ENCODE measurements at regions not wholly inside any gene's neighbourhood (a gene's known extent, or its start where the extent isn't known, plus 50 kb on each side); places are given as distances from the start of the nearest gene placed in this dataset.
"Not testable (repeated sequence)": the region's sequence is repeated elsewhere in the genome, so short reads cannot be mapped to it uniquely, and the experiment has no call there.

GRCh38 chr5:128684961-128685360 is 146.9 kb upstream of the FBN2 start:
- 65% methylated on average over 1 of the region's 1 CpG for WGBS
- no peak for DNase-seq
- Histone ChIP-seq H3K27ac (ENCODE audit: low read length) (no peak overlapping the region), H3K4me1 (ENCODE audit: control insufficient read depth, insufficient read depth, low read length) (no peaks in the 10 kb centered on the region), H3K9me3 (ENCODE audit: control insufficient read depth, low read length) (no peaks in the 10 kb centered on the region), H3K4me3 (ENCODE audit: low read length) (no peak overlapping the region), H3K27me3 (ENCODE audit: control insufficient read depth, insufficient read depth) (no peaks in the 10 kb centered on the region)
- no peak for ATAC-seq
- intact Hi-C loops (cut with DNase I): no loop called here

- no peaks in the 10 kb centered on the region for H3K27me3 ChIP-seq (ENCODE audit: control insufficient read depth, insufficient read depth)
- intact Hi-C loops (cut with DNase I): no loop called here
- no peaks in the 10 kb centered on the region for H3K9me3 ChIP-seq (ENCODE audit: control insufficient read depth, low read length)
- ATAC-seq: no peak
- H3K4me1 ChIP-seq (ENCODE audit: control insufficient read depth, insufficient read depth, low read length): no peaks in the 10 kb centered on the region
- no peak overlapping the region for H3K4me3 ChIP-seq (ENCODE audit: low read length)
- no peak for DNase-seq
- H3K27ac ChIP-seq (ENCODE audit: low read length): no peak overlapping the region
- 86% methylated on average over 2 of the region's 2 CpGs for WGBS
Measured at GRCh38 chr5:128687930-128688329, 149.9 kb upstream of the FBN2 start.

GRCh38 chr5:128693764-128694163 is 155.7 kb upstream of the FBN2 start:
- H3K4me3 ChIP-seq (ENCODE audit: low read length): no peak overlapping the region
- ATAC-seq (no peak), DNase-seq (no peak)
- 80% methylated on average over 3 of the region's 3 CpGs for WGBS
- no peaks in the 10 kb centered on the region for H3K4me1 ChIP-seq (ENCODE audit: control insufficient read depth, insufficient read depth, low read length)
- H3K27ac ChIP-seq (ENCODE audit: low read length): no peak overlapping the region
- intact Hi-C loops (cut with DNase I): no loop called here
- no peaks in the 10 kb centered on the region for H3K9me3 ChIP-seq (ENCODE audit: control insufficient read depth, low read length)
- no peaks in the 10 kb centered on the region for H3K27me3 ChIP-seq (ENCODE audit: control insufficient read depth, insufficient read depth)

GRCh38 chr5:128695791-128696530 is 157.9 kb upstream of the FBN2 start:
- intact Hi-C loops (cut with DNase I): no loop called here
- DNase-seq (no peak), ATAC-seq (no peak)
- Histone ChIP-seq H3K27me3 (ENCODE audit: control insufficient read depth, insufficient read depth) (no peaks in the 10 kb centered on the region), H3K4me1 (ENCODE audit: control insufficient read depth, insufficient read depth, low read length) (no peaks in the 10 kb centered on the region), H3K4me3 (ENCODE audit: low read length) (no peak overlapping the region), H3K27ac (ENCODE audit: low read length) (no peak overlapping the region), H3K9me3 (ENCODE audit: control insufficient read depth, low read length) (no peaks in the 10 kb centered on the region)
- 95% methylated on average over 1 of the region's 1 CpG for WGBS

GRCh38 chr5:128701301-128701700 is 163.3 kb upstream of the FBN2 start:
- ATAC-seq: no peak
- intact Hi-C loops (cut with DNase I): no loop called here
- Histone ChIP-seq H3K27ac (ENCODE audit: low read length) (no peak overlapping the region), H3K27me3 (ENCODE audit: control insufficient read depth, insufficient read depth) (no peaks in the 10 kb centered on the region), H3K9me3 (ENCODE audit: control insufficient read depth, low read length) (no peaks in the 10 kb centered on the region), H3K4me1 (ENCODE audit: control insufficient read depth, insufficient read depth, low read length) (no peaks in the 10 kb centered on the region), H3K4me3 (ENCODE audit: low read length) (no peak overlapping the region)
- DNase-seq: no peak

GRCh38 chr5:128703322-128703721 is 165.3 kb upstream of the FBN2 start:
- intact Hi-C loops (cut with DNase I): no loop called here
- DNase-seq (no peak), ATAC-seq (no peak)
- Histone ChIP-seq H3K27me3 (ENCODE audit: control insufficient read depth, insufficient read depth) (no peaks in the 10 kb centered on the region), H3K27ac (ENCODE audit: low read length) (no peak overlapping the region), H3K4me3 (ENCODE audit: low read length) (no peak overlapping the region), H3K9me3 (ENCODE audit: control insufficient read depth, low read length) (no peaks in the 10 kb centered on the region), H3K4me1 (ENCODE audit: control insufficient read depth, insufficient read depth, low read length) (no peaks in the 10 kb centered on the region)
- WGBS: 100% methylated on average over 1 of the region's 1 CpG

GRCh38 chr5:128706269-128706668 is 168.2 kb upstream of the FBN2 start:
- H3K4me1 ChIP-seq (ENCODE audit: control insufficient read depth, insufficient read depth, low read length): no peaks in the 10 kb centered on the region
- H3K27me3 ChIP-seq (ENCODE audit: control insufficient read depth, insufficient read depth): no peaks in the 10 kb centered on the region
- no peak for DNase-seq
- no peak for ATAC-seq
- intact Hi-C loops (cut with DNase I): no loop called here
- 90% methylated on average over 1 of the region's 1 CpG for WGBS
- H3K4me3 ChIP-seq (ENCODE audit: low read length): no peak overlapping the region
- H3K27ac ChIP-seq (ENCODE audit: low read length): no peak overlapping the region
- no peaks in the 10 kb centered on the region for H3K9me3 ChIP-seq (ENCODE audit: control insufficient read depth, low read length)

- Histone ChIP-seq H3K4me1 (ENCODE audit: control insufficient read depth, insufficient read depth, low read length) (no peaks in the 10 kb centered on the region), H3K4me3 (ENCODE audit: low read length) (no peak overlapping the region), H3K9me3 (ENCODE audit: control insufficient read depth, low read length) (no peaks in the 10 kb centered on the region), H3K27me3 (ENCODE audit: control insufficient read depth, insufficient read depth) (no peaks in the 10 kb centered on the region), H3K27ac (ENCODE audit: low read length) (no peak overlapping the region)
- ATAC-seq (no peak), DNase-seq (no peak)
- intact Hi-C loops (cut with DNase I): no loop called here
- 89% methylated on average over 1 of the region's 1 CpG for whole genome bisulfite sequencing
Measured at GRCh38 chr5:128708841-128709240, 170.8 kb upstream of the FBN2 start.

GRCh38 chr5:128711216-128711615 is 173.2 kb upstream of the FBN2 start:
- no peaks in the 10 kb centered on the region for H3K27me3 ChIP-seq (ENCODE audit: control insufficient read depth, insufficient read depth)
- 89% methylated on average over 2 of the region's 2 CpGs for WGBS
- no peaks in the 10 kb centered on the region for H3K9me3 ChIP-seq (ENCODE audit: control insufficient read depth, low read length)
- H3K27ac ChIP-seq (ENCODE audit: low read length): no peak overlapping the region
- no peak for DNase-seq
- H3K4me1 ChIP-seq (ENCODE audit: control insufficient read depth, insufficient read depth, low read length): no peaks in the 10 kb centered on the region
- intact Hi-C loops (cut with DNase I): no loop called here
- H3K4me3 ChIP-seq (ENCODE audit: low read length): no peak overlapping the region
- ATAC-seq: no peak

- intact Hi-C loops (cut with DNase I): no loop called here
- ATAC-seq (no peak), DNase-seq (no peak)
- Histone ChIP-seq H3K4me3 (ENCODE audit: low read length) (no peak overlapping the region), H3K27me3 (ENCODE audit: control insufficient read depth, insufficient read depth) (no peaks in the 10 kb centered on the region), H3K9me3 (ENCODE audit: control insufficient read depth, low read length) (no peaks in the 10 kb centered on the region), H3K4me1 (ENCODE audit: control insufficient read depth, insufficient read depth, low read length) (no peaks in the 10 kb centered on the region), H3K27ac (ENCODE audit: low read length) (no peak overlapping the region)
- WGBS: 90% methylated on average over 1 of the region's 1 CpG
Measured at GRCh38 chr5:128714551-128714950, 176.5 kb upstream of the FBN2 start.

- no peaks in the 10 kb centered on the region for H3K9me3 ChIP-seq (ENCODE audit: control insufficient read depth, low read length)
- ATAC-seq (no peak), DNase-seq (no peak)
- H3K4me1 ChIP-seq (ENCODE audit: control insufficient read depth, insufficient read depth, low read length): no peaks in the 10 kb centered on the region
- intact Hi-C loops (cut with DNase I): no loop called here
- no peak overlapping the region for H3K27ac ChIP-seq (ENCODE audit: low read length)
- no peak overlapping the region for H3K4me3 ChIP-seq (ENCODE audit: low read length)
- 92% methylated on average over 1 of the region's 1 CpG for WGBS
- no peaks in the 10 kb centered on the region for H3K27me3 ChIP-seq (ENCODE audit: control insufficient read depth, insufficient read depth)
Measured at GRCh38 chr5:128722551-128722950, 184.5 kb upstream of the FBN2 start.

- WGBS: 50% methylated on average over 2 of the region's 2 CpGs
Measured at GRCh38 chr5:128730021-128730420, 192.0 kb upstream of the FBN2 start.

More at GRCh38 chr5:128730021-128730420, 192.0 kb upstream of the FBN2 start:
- intact Hi-C loops (cut with DNase I); H3K9me3 ChIP-seq (ENCODE audit: control insufficient read depth, low read length); H3K4me3 ChIP-seq (ENCODE audit: low read length); H3K27me3 ChIP-seq (ENCODE audit: control insufficient read depth, insufficient read depth); H3K4me1 ChIP-seq (ENCODE audit: control insufficient read depth, insufficient read depth, low read length); DNase-seq; ATAC-seq; H3K27ac ChIP-seq (ENCODE audit: low read length): not testable (repeated sequence)
